ENCODE measurements at regions not wholly inside any gene's neighbourhood (a gene's known extent, or its start where the extent isn't known, plus 50 kb on each side); places are given as distances from the start of the nearest gene placed in this dataset.

- POLR2A ChIA-PET: no interaction called here
These were observed 173.8 kb downstream of the RPLP1 start for GRCh38 chr15:69626095-69627066.

DNA sequence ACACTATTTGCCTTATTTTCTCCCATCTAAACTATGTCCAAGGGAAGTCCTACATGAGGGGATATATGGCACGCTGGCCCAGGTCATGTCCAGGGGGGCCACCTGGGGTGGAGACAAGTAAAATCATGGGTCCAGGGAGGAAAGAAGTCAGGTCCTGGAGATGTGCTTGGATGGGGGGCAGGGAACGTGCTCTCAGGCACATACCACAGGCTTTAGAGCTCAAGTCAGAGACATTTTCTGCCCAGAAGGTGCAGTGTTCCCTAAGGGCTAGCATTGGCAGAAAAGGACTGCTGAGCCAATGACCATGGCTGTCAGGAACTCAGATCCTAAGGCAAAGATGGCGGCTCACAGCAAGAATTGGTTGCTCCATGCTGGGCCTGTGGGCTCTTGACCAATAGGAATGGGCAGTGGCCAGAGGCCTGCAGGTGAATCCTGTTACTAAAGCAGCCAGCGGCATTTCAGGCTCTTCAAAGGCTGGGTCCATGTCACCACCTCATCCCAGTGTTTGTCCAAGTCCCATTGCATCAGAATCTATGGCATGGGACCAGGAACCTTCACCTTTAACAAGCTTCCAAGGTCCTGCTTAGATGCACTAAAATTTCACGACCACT lies 175.0 kb downstream of the RPLP1 start:
- TF ChIP-seq ELF4 (IDR thresholded peaks at IDR 0.05) (no peak), ARNT (IDR thresholded peaks at IDR 0.05) (no peak), L3MBTL2 (conservative IDR thresholded peaks at IDR 0.05) (no peak), FOXK2 (IDR thresholded peaks at IDR 0.05) (no peak), TARDBP (IDR thresholded peaks at IDR 0.05) (no peak), HDGF (IDR thresholded peaks at IDR 0.05; ENCODE audit: borderline replicate concordance) (no peak), CTBP1 (IDR thresholded peaks at IDR 0.05; ENCODE audit: borderline replicate concordance) (no peak), FOXA1 (IDR thresholded peaks at IDR 0.05) (no peak), FOXM1 (IDR thresholded peaks at IDR 0.05; ENCODE audit: borderline replicate concordance) (no peak), LEF1 (IDR thresholded peaks at IDR 0.05; ENCODE audit: borderline replicate concordance) (no peak)
- TF ChIP-seq, protein P1, sequence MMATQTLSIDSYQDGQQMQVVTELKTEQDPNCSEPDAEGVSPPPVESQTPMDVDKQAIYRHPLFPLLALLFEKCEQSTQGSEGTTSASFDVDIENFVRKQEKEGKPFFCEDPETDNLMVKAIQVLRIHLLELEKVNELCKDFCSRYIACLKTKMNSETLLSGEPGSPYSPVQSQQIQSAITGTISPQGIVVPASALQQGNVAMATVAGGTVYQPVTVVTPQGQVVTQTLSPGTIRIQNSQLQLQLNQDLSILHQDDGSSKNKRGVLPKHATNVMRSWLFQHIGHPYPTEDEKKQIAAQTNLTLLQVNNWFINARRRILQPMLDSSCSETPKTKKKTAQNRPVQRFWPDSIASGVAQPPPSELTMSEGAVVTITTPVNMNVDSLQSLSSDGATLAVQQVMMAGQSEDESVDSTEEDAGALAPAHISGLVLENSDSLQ (IDR thresholded peaks at IDR 0.05): no peak

More at GRCh38 chr15:69626095-69627066, 173.8 kb downstream of the RPLP1 start:
- CTCF ChIA-PET: no interaction called here
- DNase-seq (ENCODE audit: extremely low spot score): no peak
- TF ChIP-seq ARNT (IDR thresholded peaks at IDR 0.05) (no peak), SUZ12 (IDR thresholded peaks at IDR 0.05) (no peak), BHLHE40 (IDR thresholded peaks at IDR 0.05; ENCODE audit: borderline replicate concordance) (no peak)
- TF ChIP-seq, protein P1 (IDR thresholded peaks at IDR 0.05): no peak

GRCh38 chr15:69628256-69629093 lies 175.9 kb downstream of the RPLP1 start:
- CTCF ChIA-PET: interaction anchor here (0.6 kb wide), 1 partner anchor 185 kb away, joined by 3 read pairs; no protein-coding TSS in a partner anchor
- no peak for DNase-seq (ENCODE audit: extremely low spot score)
- POLR2A ChIA-PET: no interaction called here
- TF ChIP-seq CTBP1 (IDR thresholded peaks at IDR 0.05; ENCODE audit: borderline replicate concordance) (no peak), HDGF (IDR thresholded peaks at IDR 0.05; ENCODE audit: borderline replicate concordance) (no peak), ARNT (IDR thresholded peaks at IDR 0.05) (no peak), FOXM1 (IDR thresholded peaks at IDR 0.05; ENCODE audit: borderline replicate concordance) (no peak), L3MBTL2 (conservative IDR thresholded peaks at IDR 0.05) (no peak), ZNF384 (IDR thresholded peaks at IDR 0.05) (no peak), FOXA1 (IDR thresholded peaks at IDR 0.05) (no peak), ELF4 (IDR thresholded peaks at IDR 0.05) (no peak), SUZ12 (IDR thresholded peaks at IDR 0.05) (no peak), NFRKB (IDR thresholded peaks at IDR 0.05) (no peak)
- TF ChIP-seq, protein P1 (IDR thresholded peaks at IDR 0.05): no peak

More for the DNA sequence above, 175.0 kb downstream of the RPLP1 start:
- POLR2A ChIA-PET: no interaction called here
- no peak for DNase-seq (ENCODE audit: extremely low spot score)
- CTCF ChIA-PET: no interaction called here

DNA sequence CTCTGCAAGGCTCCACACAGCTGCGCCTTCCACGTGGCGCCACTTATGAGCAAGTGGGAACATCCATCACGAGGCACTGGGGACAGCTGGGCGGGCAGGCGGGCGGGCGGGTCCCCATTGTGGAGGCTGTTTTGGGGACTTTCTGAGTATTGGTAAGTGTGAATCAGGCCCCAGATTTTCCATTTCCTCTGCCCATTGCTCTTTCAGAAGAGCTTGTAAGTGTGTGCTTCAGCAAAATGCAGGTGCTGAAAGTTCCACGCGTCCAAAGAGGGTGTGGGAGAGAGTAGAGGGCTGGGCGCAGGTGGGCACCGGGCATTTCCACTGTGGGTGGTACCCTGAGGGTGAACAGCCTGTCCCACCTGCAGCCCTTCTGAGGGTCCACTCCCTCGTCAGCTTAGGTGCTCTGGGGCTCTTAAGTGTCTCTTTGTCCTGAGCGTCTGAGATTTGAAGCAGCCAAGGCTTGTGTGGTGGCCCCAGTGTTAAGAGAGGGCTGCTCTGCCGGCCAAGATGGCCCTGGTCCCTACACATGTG lies 177.1 kb downstream of the RPLP1 start:
- DNase-seq (ENCODE audit: extremely low spot score): no peak
- ChIA-PET CTCF (no interaction called here), POLR2A (no interaction called here)
- no peak for TF ChIP-seq ARNT (IDR thresholded peaks at IDR 0.05)
- no peak for TF ChIP-seq NFRKB (IDR thresholded peaks at IDR 0.05)
- TF ChIP-seq HDGF (IDR thresholded peaks at IDR 0.05; ENCODE audit: borderline replicate concordance): no peak
- no peak for TF ChIP-seq FOXK2 (IDR thresholded peaks at IDR 0.05)
- TF ChIP-seq BHLHE40 (IDR thresholded peaks at IDR 0.05; ENCODE audit: borderline replicate concordance): no peak
- TF ChIP-seq ELF4 (IDR thresholded peaks at IDR 0.05): no peak
- TF ChIP-seq, protein P1 (IDR thresholded peaks at IDR 0.05): no peak
- TF ChIP-seq SP1 (IDR thresholded peaks at IDR 0.05): no peak
- no peak for TF ChIP-seq CTBP1 (IDR thresholded peaks at IDR 0.05; ENCODE audit: borderline replicate concordance)
- no peak for TF ChIP-seq SUZ12 (IDR thresholded peaks at IDR 0.05)
- TF ChIP-seq TARDBP (IDR thresholded peaks at IDR 0.05): no peak
- TF ChIP-seq FOXM1 (IDR thresholded peaks at IDR 0.05; ENCODE audit: borderline replicate concordance): no peak
- TF ChIP-seq FOXA1 (IDR thresholded peaks at IDR 0.05): no peak
- no peak for TF ChIP-seq L3MBTL2 (conservative IDR thresholded peaks at IDR 0.05)
- no peak for TF ChIP-seq ZNF384 (IDR thresholded peaks at IDR 0.05)
- TF ChIP-seq LEF1 (IDR thresholded peaks at IDR 0.05; ENCODE audit: borderline replicate concordance): no peak

Measured in HEK293T (cell line).